ENCODE measurements at regions not wholly inside any gene's neighbourhood (a gene's known extent, or its start where the extent isn't known, plus 50 kb on each side); places are given as distances from the start of the nearest gene placed in this dataset.

DNA sequence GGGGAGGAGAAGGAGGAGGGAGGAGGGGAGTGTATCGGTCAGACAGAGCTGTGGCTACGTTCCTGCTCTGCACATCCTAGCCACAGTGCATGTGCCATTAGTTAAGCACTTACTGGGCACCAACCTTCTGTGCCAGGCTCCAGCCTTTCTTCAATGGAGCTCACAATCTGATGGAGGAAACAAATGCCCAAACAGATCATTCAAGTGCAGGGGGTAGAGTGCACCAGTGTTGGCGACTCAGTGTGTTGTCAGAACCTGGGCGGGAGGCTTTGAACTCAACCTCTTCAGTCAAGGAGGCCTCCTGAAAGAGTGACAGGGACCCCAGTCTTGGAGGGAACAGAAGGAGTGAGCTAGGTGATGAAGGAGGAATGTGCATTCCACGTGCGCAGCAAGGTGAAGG, 51.9 kb upstream of the SHB start:
- DNase-seq (ENCODE audit: insufficient read length, low spot score), result no peak
- FAIRE-seq, result no peak
- TF ChIP-seq PAX5 (IDR thresholded peaks at IDR 0.05; ENCODE audit: insufficient read depth, low read length, severe bottlenecking), result no peak
- TF ChIP-seq POLR2A (IDR thresholded peaks at IDR 0.05; ENCODE audit: low read depth, low read length), result no peak

DNA sequence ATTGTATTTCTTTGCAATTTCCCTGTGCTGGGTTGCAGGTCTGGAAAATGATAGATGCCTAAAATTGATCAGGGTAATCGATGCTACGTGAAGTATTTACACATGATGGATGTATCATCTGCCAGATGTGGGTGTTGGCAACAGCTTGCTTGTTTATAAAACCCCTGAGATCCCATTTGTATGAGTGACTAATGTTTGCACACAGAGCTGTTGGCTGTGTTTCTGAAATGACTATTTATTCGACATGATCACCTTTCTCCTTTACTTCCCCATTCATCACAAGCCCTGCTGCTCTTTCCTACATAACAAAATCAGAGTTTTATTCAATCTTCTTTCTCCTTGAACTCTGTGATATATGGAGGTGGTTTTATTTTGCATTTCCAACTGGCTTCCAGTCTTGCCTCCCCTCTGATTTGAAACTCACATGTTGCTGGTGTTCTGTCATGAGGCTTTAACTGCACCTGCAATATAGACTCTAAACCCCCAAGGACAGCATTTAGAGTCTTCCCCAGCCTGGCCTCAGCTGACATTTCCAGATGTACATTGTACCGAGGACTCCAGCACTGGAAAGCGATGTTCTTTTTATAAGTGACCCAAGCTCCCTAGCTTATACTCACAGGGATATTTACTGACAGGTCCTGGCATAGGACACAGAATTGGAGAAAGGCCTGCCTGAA, 50.7 kb upstream of the SHB start:
- DNase-seq (ENCODE audit: insufficient read length, low spot score), result no peak
- no peak for TF ChIP-seq POU2F2 (IDR thresholded peaks at IDR 0.05; ENCODE audit: low read depth, low read length)
- TF ChIP-seq POLR2AphosphoS5 (IDR thresholded peaks at IDR 0.05; ENCODE audit: low read depth, low read length), result no peak
- TF ChIP-seq PAX5 (IDR thresholded peaks at IDR 0.05; ENCODE audit: insufficient read depth, low read length, severe bottlenecking), result no peak
- no peak for TF ChIP-seq POLR2A (IDR thresholded peaks at IDR 0.05; ENCODE audit: low read depth, low read length)
- TF ChIP-seq SPI1 (IDR thresholded peaks at IDR 0.05; ENCODE audit: low read depth, low read length), result no peak
- no peak for TF ChIP-seq TAF1 (IDR thresholded peaks at IDR 0.05; ENCODE audit: low read depth, low read length)
- FAIRE-seq, result no peak

DNA sequence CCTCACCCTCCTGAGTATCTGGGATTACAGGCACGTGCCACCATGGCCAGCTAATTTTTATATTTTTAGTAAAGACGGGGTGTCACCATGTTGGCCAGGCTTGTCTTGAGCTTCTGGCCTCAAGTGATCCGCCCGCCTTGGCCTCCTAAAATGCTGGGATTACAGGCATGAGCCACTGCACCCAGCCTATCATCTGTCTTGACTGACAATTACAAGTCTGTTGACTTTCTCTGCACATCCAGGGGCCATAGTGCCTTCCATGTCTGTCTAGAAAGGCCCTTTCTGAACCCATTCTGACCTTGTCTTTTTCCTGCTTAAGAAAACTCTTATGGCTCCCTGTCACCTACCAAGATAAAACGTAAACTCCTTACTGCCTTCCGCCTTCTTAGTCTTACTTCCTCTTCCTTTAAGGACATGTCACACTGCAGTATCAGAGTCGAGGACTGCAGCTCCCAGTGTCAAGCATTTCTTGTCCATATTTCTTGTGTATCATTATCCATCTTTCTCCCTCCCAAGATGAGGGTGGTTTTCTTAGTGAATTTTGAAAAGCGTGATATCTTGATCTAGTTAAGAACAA, 49.9 kb upstream of the SHB start:
- no peak for TF ChIP-seq POLR2A (IDR thresholded peaks at IDR 0.05; ENCODE audit: low read depth, low read length)
- no peak for TF ChIP-seq SPI1 (IDR thresholded peaks at IDR 0.05; ENCODE audit: low read depth, low read length)
- no peak for TF ChIP-seq PAX5 (IDR thresholded peaks at IDR 0.05; ENCODE audit: insufficient read depth, low read length, severe bottlenecking)
- TF ChIP-seq POLR2AphosphoS5 (IDR thresholded peaks at IDR 0.05; ENCODE audit: low read depth, low read length), result no peak
- TF ChIP-seq POU2F2 (IDR thresholded peaks at IDR 0.05; ENCODE audit: low read depth, low read length), result no peak
- no peak for TF ChIP-seq TAF1 (IDR thresholded peaks at IDR 0.05; ENCODE audit: low read depth, low read length)
- FAIRE-seq (no peak), DNase-seq (ENCODE audit: insufficient read length, low spot score) (no peak)
